K562 (cell line): ENCODE measurements at regions not wholly inside any gene's neighbourhood (a gene's known extent, or its start where the extent isn't known, plus 50 kb on each side); places are given as distances from the start of the nearest gene placed in this dataset.

Source experiments
- ATAC-seq: fragments of 200-7000 bp; cut with Tn5 transposase; 3 replicates; pipeline ENCODE4 v1.9.1; 2020; ENCODE audit warnings: moderate library complexity
- BruUV-seq: library from RNA; stranded (reverse); fragments of 400-500 nt; replicated peaks from 2 replicates; lab custom pipeline; 2021; lab: Mats Ljungman, UMichigan
- CTCF ChIA-PET: fragments of 300-600 bp; formaldehyde crosslinking; extraction: SDS; loops from one replicate; lab custom pipeline; 2021; ENCODE audit warnings: low intra/inter-chr PET ratio; lab: Yijun Ruan, JAX
- POLR2A ChIA-PET: fragments of 300-600, 350-650 bp; sonication (Branson Sonifier 250); formaldehyde crosslinking; extraction: SDS; loops from one replicate; lab custom pipeline; 2021; ENCODE audit warnings: antibody characterized with exemption, inconsistent platforms; lab: Yijun Ruan, JAX
- DNase-seq, 4 experiments: peaks; one replicate each; pipeline versions ENCODE4 v3.0.0 to v3.0.0-alpha.2; 2011 to 2018; ENCODE audit warnings: low spot score in 3 of 4, mixed read lengths in 3 of 4; ENCODE audit errors: extremely low read depth in 1 of 4
- FAIRE-seq: peaks from 2 replicates; lab custom pipeline; 2011; peaks lifted over from hg19 to GRCh38; lab: Jason Lieb, UNC
- H2AFZ ChIP-seq: 2 replicates; pipeline ENCODE4 v1.6.0; 2011; ENCODE audit warnings: low read depth, low read length, control low read depth, inconsistent platforms
- H3K27ac ChIP-seq: fragments of 200-600 bp; 3 replicates; pipeline ENCODE4 v1.8.0; 2011; ENCODE audit warnings: low read depth, mild to moderate bottlenecking, control low read depth, inconsistent platforms, low read length, moderate library complexity, mixed read lengths; ENCODE audit errors: extremely low read depth
- H3K27me3 ChIP-seq, 2 experiments: fragments of 300-600 bp in 1 of 2; 2 replicates in 1 of 2; 3 replicates in 1 of 2; pipeline versions ENCODE4 v1.6.0 to v1.8.0; 2011; ENCODE audit warnings: inconsistent platforms in 2 of 2, low read length in 2 of 2, mild to moderate bottlenecking in 1 of 2, mixed read lengths in 1 of 2, moderate library complexity in 1 of 2; ENCODE audit not compliant: control insufficient read depth in 2 of 2, insufficient read depth in 2 of 2
- H3K36me3 ChIP-seq: fragments of 300-600 bp; 3 replicates; pipeline ENCODE4 v1.8.0; 2011; ENCODE audit warnings: mild to moderate bottlenecking, low read length, inconsistent platforms; ENCODE audit not compliant: control insufficient read depth, insufficient read depth
- H3K4me1 ChIP-seq, 2 experiments: fragments of 200-600 bp in 1 of 2; replicated peaks in 1 of 2; 2 replicates in 1 of 2; 3 replicates in 1 of 2; pipeline versions ENCODE4 v1.5.1 to v1.8.0; 2011; ENCODE audit warnings: inconsistent platforms in 2 of 2, low read length in 2 of 2, mild to moderate bottlenecking in 1 of 2, mixed read lengths in 1 of 2, moderate library complexity in 1 of 2; ENCODE audit not compliant: control insufficient read depth in 2 of 2, insufficient read depth in 2 of 2
- H3K4me2 ChIP-seq: 2 replicates; pipeline ENCODE4 v1.6.1; 2011; ENCODE audit warnings: low read length, control low read depth, inconsistent platforms, mixed read lengths; ENCODE audit not compliant: insufficient read depth
- H3K4me3 ChIP-seq: fragments of 200-600 bp; sonication (generic), shearing (Covaris generic); 2 replicates; pipeline ENCODE4 v1.5.1; 2016; ENCODE audit warnings: control low read depth, inconsistent platforms
- H3K79me2 ChIP-seq: fragments of 200-600 bp; 3 replicates; pipeline ENCODE4 v1.8.0; 2011; ENCODE audit warnings: low read length, inconsistent platforms; ENCODE audit not compliant: control insufficient read depth, insufficient read depth
- H3K9ac ChIP-seq, 2 experiments: 2 replicates each; pipeline versions ENCODE4 v1.6.0 to v1.6.1; 2011; ENCODE audit warnings: low read depth in 2 of 2, low read length in 2 of 2, control low read depth in 1 of 2, inconsistent platforms in 1 of 2, mild to moderate bottlenecking in 1 of 2, mixed read lengths in 1 of 2; ENCODE audit not compliant: insufficient read depth in 1 of 2
- H3K9me1 ChIP-seq: one replicate; pipeline ENCODE4 v1.6.0; 2011; ENCODE audit warnings: inconsistent platforms, mild to moderate bottlenecking, low read length, moderate library complexity; ENCODE audit not compliant: control insufficient read depth, insufficient read depth
- H3K9me3 ChIP-seq: replicated peaks from 2 replicates; pipeline ENCODE4 v1.5.1; 2011; ENCODE audit warnings: low read depth, low read length, inconsistent platforms; ENCODE audit not compliant: control insufficient read depth, insufficient read depth
- H4K20me1 ChIP-seq: replicated peaks from 2 replicates; pipeline ENCODE4 v1.6.1; 2011; ENCODE audit warnings: low read length, inconsistent platforms, mixed read lengths; ENCODE audit not compliant: control insufficient read depth, insufficient read depth
- CREB1 ChIP-seq, 2 experiments: sonication (generic) in 1 of 2; formaldehyde crosslinking in 1 of 2; IDR thresholded peaks; 2 replicates each; pipeline versions ENCODE4 v1.6.1 to v1.8.0; 2012 to 2022; ENCODE audit warnings: inconsistent platforms in 1 of 2, mild to moderate bottlenecking in 1 of 2, missing genetic modification reagents in 1 of 2, moderate library complexity in 1 of 2
- CXXC5 ChIP-seq: fragments of 250-450 bp; sonication (Bioruptor Pico); IDR thresholded peaks from 2 replicates; pipeline ENCODE4 v1.8.0; 2022; ENCODE audit warnings: inconsistent platforms, mild to moderate bottlenecking, moderate library complexity
- POLR2B ChIP-seq: fragments of 450-650 bp; IDR thresholded peaks from 2 replicates; pipeline ENCODE4 v1.6.1; 2018; ENCODE audit warnings: low read depth; ENCODE audit not compliant: partially characterized antibody
- SNIP1 ChIP-seq: fragments of 450-650 bp; IDR thresholded peaks from 2 replicates; pipeline ENCODE4 v1.7.1; 2017; ENCODE audit warnings: low read depth, mild to moderate bottlenecking
- TOE1 ChIP-seq, 2 experiments: fragments of 450-650 bp in 1 of 2; sonication (generic) in 1 of 2; formaldehyde crosslinking in 1 of 2; IDR thresholded peaks; 2 replicates each; pipeline versions ENCODE4 v1.7.1 to v1.8.0; 2016 to 2022; ENCODE audit warnings: borderline replicate concordance in 2 of 2, mild to moderate bottlenecking in 2 of 2, antibody characterized with exemption in 1 of 2, inconsistent platforms in 1 of 2, low read depth in 1 of 2, missing genetic modification reagents in 1 of 2, moderate library complexity in 1 of 2
- ZKSCAN3 ChIP-seq: fragments of 250-450 bp; sonication (Bioruptor Pico); IDR thresholded peaks from 2 replicates; pipeline ENCODE4 v1.4.0; 2020
- ZNF253 ChIP-seq: fragments of 250-450 bp; sonication (Bioruptor Pico); conservative IDR thresholded peaks from 2 replicates; pipeline ENCODE4 v1.6.1; 2021; ENCODE audit warnings: mild to moderate bottlenecking
- WGBS: fragments of 100-300 bp; shearing (Covaris generic); methylation state at CpG from one replicate; pipeline ENCODE4 v1.1.6; 2016; ENCODE audit warnings: low coverage, mixed read lengths; ENCODE audit not compliant: insufficient coverage; ENCODE audit errors: missing lambda C conversion rate; 5-methylcytosine and 5-hydroxymethylcytosine counted together
- in situ Hi-C: fragments of 300-500 bp; cut with MboI; formaldehyde crosslinking; loops from 4 replicates; pipeline ENCODE4 v1.15.0; 2018; ENCODE audit warnings: inconsistent platforms, mixed read lengths
- intact Hi-C: fragments of 100-400 bp; cut with micrococcal nuclease; formaldehyde crosslinking; loops from 2 replicates; pipeline ENCODE4 v1.14.2; 2022
- TF ChIP-seq, protein P1 (sequence below): fragments of 450-650 bp; IDR thresholded peaks from one replicate; pipeline ENCODE4 v1.6.1; 2018; ENCODE audit warnings: mild to moderate bottlenecking, moderate library complexity; ENCODE audit not compliant: partially characterized antibody

GRCh38 chr12:66033151-66033550 lies 97.4 kb downstream of the LLPH start:
- Histone ChIP-seq H3K9me3 (no peaks in the 10 kb centered on the region), H3K79me2 (no peaks in the 10 kb centered on the region), H3K4me3 (no peak overlapping the region), H3K4me2 (no peak overlapping the region)
- intact Hi-C loops: no loop called here
- TF ChIP-seq POLR2B: no peak
- TF ChIP-seq SNIP1: no peak
- TF ChIP-seq CREB1 (IDR thresholded peaks at IDR 0.05): no peak
- TF ChIP-seq CREB1 (CRISPR knock-in tag; IDR thresholded peaks at IDR 0.05): no peak
- TF ChIP-seq, protein P1, sequence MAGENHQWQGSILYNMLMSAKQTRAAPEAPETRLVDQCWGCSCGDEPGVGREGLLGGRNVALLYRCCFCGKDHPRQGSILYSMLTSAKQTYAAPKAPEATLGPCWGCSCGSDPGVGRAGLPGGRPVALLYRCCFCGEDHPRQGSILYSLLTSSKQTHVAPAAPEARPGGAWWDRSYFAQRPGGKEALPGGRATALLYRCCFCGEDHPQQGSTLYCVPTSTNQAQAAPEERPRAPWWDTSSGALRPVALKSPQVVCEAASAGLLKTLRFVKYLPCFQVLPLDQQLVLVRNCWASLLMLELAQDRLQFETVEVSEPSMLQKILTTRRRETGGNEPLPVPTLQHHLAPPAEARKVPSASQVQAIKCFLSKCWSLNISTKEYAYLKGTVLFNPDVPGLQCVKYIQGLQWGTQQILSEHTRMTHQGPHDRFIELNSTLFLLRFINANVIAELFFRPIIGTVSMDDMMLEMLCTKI: no peak
- no peak for TF ChIP-seq ZKSCAN3
- TF ChIP-seq ZNF253 (CRISPR knock-in tag): no peak
- TF ChIP-seq TOE1 (IDR thresholded peaks at IDR 0.05; ENCODE audit: borderline replicate concordance): no peak
- no peak for TF ChIP-seq TOE1 (CRISPR knock-in tag; IDR thresholded peaks at IDR 0.05; ENCODE audit: borderline replicate concordance, low read depth)
- TF ChIP-seq CXXC5 (CRISPR knock-in tag): no peak
- TF ChIP-seq, all 486 proteins: peak for 0
- no peaks in the 10 kb centered on the region for H3K9me1 ChIP-seq
- ChIA-PET CTCF (interaction anchor here (0.7 kb wide), 1 partner anchor 621 kb away, joined by 3 read pairs; no protein-coding TSS in a partner anchor), POLR2A (no interaction called here)
- no peak overlapping the region for H3K9ac ChIP-seq
- H2AFZ ChIP-seq: no peak overlapping the region
- BruUV-seq: no TSS peak
- 6% methylated on average over 3 of the region's 3 CpGs for WGBS
- H3K36me3 ChIP-seq: no peaks in the 10 kb centered on the region
- no peak for DNase-seq
- ATAC-seq: no peak
- H3K4me1 ChIP-seq: no peaks in the 10 kb centered on the region
- in situ Hi-C loops: no loop called here
- no peak overlapping the region for H3K27ac ChIP-seq
- H4K20me1 ChIP-seq: no peaks in the 10 kb centered on the region
- H3K27me3 ChIP-seq: no peaks in the 10 kb centered on the region; a peak in 1 of 5 replicates
- FAIRE-seq: no peak
